HG03097 (cell line): ENCODE measurements at regions not wholly inside any gene's neighbourhood (a gene's known extent, or its start where the extent isn't known, plus 50 kb on each side); places are given as distances from the start of the nearest gene placed in this dataset.

ENCODE experiments used
- ATAC-seq: cut with Tn5 transposase; IDR thresholded peaks from one replicate; pipeline ENCODE4 v1.9.1; 2021; ENCODE audit not compliant: unreplicated experiment, low FRiP score

- no peak for ATAC-seq
These were observed 165.9 kb upstream of the CCDC150 start for GRCh38 chr2:196473617-196474016.

GRCh38 chr2:196475611-196476010, 163.9 kb upstream of the CCDC150 start:
- no peak for ATAC-seq

GRCh38 chr2:196478588-196478987, 160.9 kb upstream of the CCDC150 start:
- no peak for ATAC-seq

GRCh38 chr2:196479350-196479749, 160.2 kb upstream of the CCDC150 start:
- no peak for ATAC-seq

- no peak for ATAC-seq
These were observed 158.7 kb upstream of the CCDC150 start for GRCh38 chr2:196480653-196481323.

- no peak for ATAC-seq
These were observed 158.2 kb upstream of the CCDC150 start for GRCh38 chr2:196481324-196481697.

GRCh38 chr2:196482119-196483065, 157.1 kb upstream of the CCDC150 start:
- ATAC-seq = no peak

- no peak for ATAC-seq
These were observed 153.4 kb upstream of the CCDC150 start for GRCh38 chr2:196486146-196486545.

- ATAC-seq = no peak
These were observed 152.1 kb upstream of the CCDC150 start for GRCh38 chr2:196487417-196487816.

GRCh38 chr2:196489371-196489770, 150.1 kb upstream of the CCDC150 start:
- ATAC-seq = no peak

GRCh38 chr2:196492946-196493345, 146.6 kb upstream of the CCDC150 start:
- no peak for ATAC-seq

GRCh38 chr2:196498962-196499361, 140.6 kb upstream of the CCDC150 start:
- no peak for ATAC-seq

GRCh38 chr2:196499686-196500085, 139.8 kb upstream of the CCDC150 start:
- no peak for ATAC-seq

- ATAC-seq = no peak
These were observed 138.7 kb upstream of the CCDC150 start for GRCh38 chr2:196500686-196501431.

GRCh38 chr2:196501836-196502235, 137.7 kb upstream of the CCDC150 start:
- no peak for ATAC-seq

- ATAC-seq = no peak
These were observed 137.1 kb upstream of the CCDC150 start for GRCh38 chr2:196502386-196502785.

- ATAC-seq = no peak
These were observed 136.1 kb upstream of the CCDC150 start for GRCh38 chr2:196503398-196503797.

GRCh38 chr2:196504788-196505187, 134.7 kb upstream of the CCDC150 start:
- ATAC-seq = no peak

GRCh38 chr2:196510246-196510645, 129.3 kb upstream of the CCDC150 start:
- ATAC-seq = no peak

- no peak for ATAC-seq
These were observed 128.0 kb upstream of the CCDC150 start for GRCh38 chr2:196511258-196512168.
